Esophagus muscularis mucosa (tissue), 4 donors: ENCODE measurements at regions not wholly inside any gene's neighbourhood (a gene's known extent, or its start where the extent isn't known, plus 50 kb on each side); places are given as distances from the start of the nearest gene placed in this dataset.

Experiments
- DNase-seq: peaks from one replicate; pipeline ENCODE4 v3.0.0-alpha.2; 2017; ENCODE audit errors: extremely low spot score
- H3K27ac ChIP-seq, 4 donors: fragments of 200-600 bp; sonication (generic); replicated peaks in 1 of 4; 1 replicate in 3 of 4; 2 replicates in 1 of 4; pipeline ENCODE4 v1.5.1; 2016 to 2019; ENCODE audit warnings: mild to moderate bottlenecking in 1 of 4
- H3K27me3 ChIP-seq, 4 donors: fragments of 200-600 bp; sonication (generic); one replicate each; pipeline versions ENCODE4 v1.5.1 to v1.6.0; 2016 to 2019
- H3K36me3 ChIP-seq, 4 donors: fragments of 200-600 bp; sonication (generic); one replicate each; pipeline ENCODE4 v1.5.1; 2016 to 2019
- H3K4me1 ChIP-seq, 4 donors: fragments of 200-600 bp; sonication (generic); one replicate each; pipeline ENCODE4 v1.5.1; 2016 to 2019
- H3K4me3 ChIP-seq, 4 donors: fragments of 200-600 bp; sonication (generic); 1 replicate in 2 of 4; 2 replicates in 2 of 4; pipeline ENCODE4 v1.5.1; 2016 to 2019; ENCODE audit warnings: mild to moderate bottlenecking in 4 of 4, moderate library complexity in 1 of 4
- H3K9me3 ChIP-seq, 4 donors: fragments of 200-600 bp; sonication (generic); 1 replicate in 3 of 4; 2 replicates in 1 of 4; pipeline ENCODE4 v1.5.1; 2016 to 2019
- EP300 ChIP-seq: sonication (generic); formaldehyde crosslinking; IDR thresholded peaks from one replicate; pipeline ENCODE4 v1.6.1; 2017; ENCODE audit warnings: antibody characterized with exemption
- POLR2A ChIP-seq: fragments of 450-650 bp; IDR thresholded peaks from one replicate; pipeline ENCODE4 v1.6.1; 2017; ENCODE audit warnings: antibody characterized with exemption, moderate library complexity, mild to moderate bottlenecking, low read depth
- POLR2AphosphoS5 ChIP-seq, 2 donors: sonication (generic); formaldehyde crosslinking; IDR thresholded peaks; one replicate each; pipeline ENCODE4 v1.6.1; 2017; ENCODE audit warnings: antibody characterized with exemption in 2 of 2
- WGBS: methylation state at CpG from one replicate; pipeline ENCODE4 v1.1.5; 2018; 5-methylcytosine and 5-hydroxymethylcytosine counted together
- intact Hi-C: fragments of 100-400 bp; cut with DNase I; formaldehyde crosslinking; loops from one replicate; pipeline ENCODE4 v1.15.1; 2023
- TF ChIP-seq, protein P1 (sequence below), 3 experiments: fragments of 200-600 bp in 2 of 3; fragments of 450-650 bp in 1 of 3; sonication (generic) in 2 of 3; IDR thresholded peaks; one replicate each; pipeline ENCODE4 v1.5.1; 2017 to 2019; ENCODE audit warnings: antibody characterized with exemption in 3 of 3, mild to moderate bottlenecking in 2 of 3, moderate library complexity in 1 of 3

DNA sequence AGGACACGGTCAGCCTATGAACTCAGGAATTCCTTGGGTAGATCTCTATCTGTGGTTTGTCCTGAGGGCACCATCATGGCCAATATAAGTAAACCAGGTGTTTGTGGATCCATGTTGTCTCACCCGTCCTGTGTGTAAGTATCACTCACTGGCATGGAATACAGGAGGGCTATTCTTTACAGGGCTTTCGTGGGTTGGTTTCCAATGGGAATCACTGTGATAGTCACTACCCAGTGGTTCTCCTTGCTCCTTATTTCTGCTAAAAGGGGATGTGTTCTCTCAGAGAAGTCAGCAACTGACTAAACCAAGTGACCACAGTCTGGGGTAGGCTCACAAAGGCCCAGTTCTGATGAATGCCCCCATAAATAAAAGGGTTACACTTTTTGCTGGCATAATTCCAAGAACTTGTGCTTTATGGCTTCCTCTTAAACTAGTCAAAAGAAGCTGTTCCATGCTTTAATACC is 236.7 kb upstream of the JADE1 start:
- no peak for TF ChIP-seq POLR2AphosphoS5 (IDR thresholded peaks at IDR 0.05)
- TF ChIP-seq, protein P1, sequence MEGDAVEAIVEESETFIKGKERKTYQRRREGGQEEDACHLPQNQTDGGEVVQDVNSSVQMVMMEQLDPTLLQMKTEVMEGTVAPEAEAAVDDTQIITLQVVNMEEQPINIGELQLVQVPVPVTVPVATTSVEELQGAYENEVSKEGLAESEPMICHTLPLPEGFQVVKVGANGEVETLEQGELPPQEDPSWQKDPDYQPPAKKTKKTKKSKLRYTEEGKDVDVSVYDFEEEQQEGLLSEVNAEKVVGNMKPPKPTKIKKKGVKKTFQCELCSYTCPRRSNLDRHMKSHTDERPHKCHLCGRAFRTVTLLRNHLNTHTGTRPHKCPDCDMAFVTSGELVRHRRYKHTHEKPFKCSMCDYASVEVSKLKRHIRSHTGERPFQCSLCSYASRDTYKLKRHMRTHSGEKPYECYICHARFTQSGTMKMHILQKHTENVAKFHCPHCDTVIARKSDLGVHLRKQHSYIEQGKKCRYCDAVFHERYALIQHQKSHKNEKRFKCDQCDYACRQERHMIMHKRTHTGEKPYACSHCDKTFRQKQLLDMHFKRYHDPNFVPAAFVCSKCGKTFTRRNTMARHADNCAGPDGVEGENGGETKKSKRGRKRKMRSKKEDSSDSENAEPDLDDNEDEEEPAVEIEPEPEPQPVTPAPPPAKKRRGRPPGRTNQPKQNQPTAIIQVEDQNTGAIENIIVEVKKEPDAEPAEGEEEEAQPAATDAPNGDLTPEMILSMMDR (IDR thresholded peaks at IDR 0.05): no peak
- Histone ChIP-seq H3K9me3 (no peaks in the 10 kb centered on the region), H3K36me3 (no peaks in the 10 kb centered on the region), H3K27me3 (no peaks in the 10 kb centered on the region), H3K4me3 (no peak overlapping the region), H3K4me1 (peaks cover 35 to 57% (median 50%) of the 10 kb centered on the region in 4 donors), H3K27ac (peak overlapping the region in 1 of 4 donors; percentile 14)
- DNase-seq: no peak
- intact Hi-C loops: loop anchor here (5.0 kb wide), 1 partner anchor 84 kb away; no protein-coding TSS in a partner anchor
- WGBS: 96% methylated on average over 3 of the region's 3 CpGs

- intact Hi-C loops: loop anchor here (5.0 kb wide), 1 partner anchor 86 kb away; no protein-coding TSS in a partner anchor
- Histone ChIP-seq H3K4me3 (no peak overlapping the region), H3K4me1 (peaks cover 35 to 57% (median 50%) of the 10 kb centered on the region in 4 donors), H3K9me3 (no peaks in the 10 kb centered on the region), H3K27ac (peak overlapping the region in 3 of 4 donors; percentile 50 to 59 (median 57)), H3K36me3 (no peaks in the 10 kb centered on the region), H3K27me3 (no peaks in the 10 kb centered on the region)
- DNase-seq: no peak
- TF ChIP-seq, protein P1 (IDR thresholded peaks at IDR 0.05): no peak
- TF ChIP-seq POLR2A: no peak
- peak; percentile 51 to 74 for TF ChIP-seq POLR2AphosphoS5 (IDR thresholded peaks at IDR 0.05)
- no peak for TF ChIP-seq EP300
Observed at GRCh38 chr4:128571747-128572146, 237.8 kb upstream of the JADE1 start.

- intact Hi-C loops: loop anchor here (5.0 kb wide), 1 partner anchor 87 kb away; no protein-coding TSS in a partner anchor
- no peaks in the 10 kb centered on the region for H3K9me3 ChIP-seq
- WGBS: 82% methylated on average over 6 of the region's 6 CpGs
- peak overlapping the region; percentile 50 to 63 (median 58) for H3K27ac ChIP-seq
- TF ChIP-seq POLR2AphosphoS5 (IDR thresholded peaks at IDR 0.05) (peak; percentile 43 to 56), POLR2A (no peak)
- TF ChIP-seq, protein P1 (IDR thresholded peaks at IDR 0.05): no peak
- H3K27me3 ChIP-seq: no peaks in the 10 kb centered on the region
- H3K36me3 ChIP-seq: no peaks in the 10 kb centered on the region
- H3K4me3 ChIP-seq: no peak overlapping the region
- DNase-seq: no peak
- peaks cover 35 to 57% (median 50%) of the 10 kb centered on the region in 4 donors for H3K4me1 ChIP-seq
Observed at GRCh38 chr4:128570387-128570975, 239.0 kb upstream of the JADE1 start.

DNA sequence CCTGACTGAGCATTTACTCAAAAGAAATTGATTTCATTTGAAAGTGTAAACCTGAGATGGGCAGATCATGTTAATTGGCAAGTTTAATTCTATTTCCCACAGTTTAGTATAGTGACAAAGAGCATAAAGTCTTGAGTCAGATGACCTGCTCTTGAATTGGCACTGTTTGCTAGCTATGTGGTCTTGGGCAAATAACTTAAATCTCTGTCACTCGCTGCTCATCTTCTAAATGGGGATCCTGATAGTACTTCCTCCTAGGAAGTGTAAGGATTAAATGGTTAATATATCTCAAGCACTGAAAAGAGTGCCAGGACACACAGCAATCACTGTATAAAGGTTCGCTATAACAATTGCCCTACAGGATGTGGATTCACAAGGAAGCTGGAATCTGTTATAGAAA is 242.8 kb upstream of the JADE1 start:
- DNase-seq: no peak
- Histone ChIP-seq H3K27ac (no peak overlapping the region), H3K4me1 (peaks cover 11 to 34% (median 31%) of the 10 kb centered on the region in 4 donors), H3K36me3 (no peaks in the 10 kb centered on the region), H3K4me3 (no peak overlapping the region), H3K27me3 (no peaks in the 10 kb centered on the region), H3K9me3 (no peaks in the 10 kb centered on the region)
- intact Hi-C loops: loop anchor here (5.0 kb wide), 2 partner anchors 246 to 296 kb away; no protein-coding TSS in a partner anchor
- TF ChIP-seq POLR2AphosphoS5 (IDR thresholded peaks at IDR 0.05): no peak
- TF ChIP-seq EP300: no peak
- TF ChIP-seq, protein P1 (IDR thresholded peaks at IDR 0.05): no peak
- no peak for TF ChIP-seq POLR2A
- WGBS: 82% methylated on average over 2 of the region's 2 CpGs
